ENCODE measurements at regions not wholly inside any gene's neighbourhood (a gene's known extent, or its start where the extent isn't known, plus 50 kb on each side); places are given as distances from the start of the nearest gene placed in this dataset.

GRCh38 chr6:145036848-145037567 lies 698.3 kb downstream of the EPM2A start:
- no peak overlapping the region for H3K27ac ChIP-seq
- DNase-seq (ENCODE audit: low spot score) = no peak

GRCh38 chr6:145042559-145042958 lies 692.8 kb downstream of the EPM2A start:
- TF ChIP-seq CTCF (IDR thresholded peaks at IDR 0.05) = no peak
- H3K9me3 ChIP-seq = no peaks in the 10 kb centered on the region
- DNase-seq (ENCODE audit: low spot score) = no peak
- no peaks in the 10 kb centered on the region for H3K36me3 ChIP-seq
- H3K27ac ChIP-seq = no peak overlapping the region
- H3K4me1 ChIP-seq = peaks cover 0 to 16% of the 10 kb centered on the region in 2 donors
- H3K4me3 ChIP-seq = no peak overlapping the region
- H3K27me3 ChIP-seq = no peaks in the 10 kb centered on the region

More at GRCh38 chr6:145036848-145037567, 698.3 kb downstream of the EPM2A start:
- no peaks in the 10 kb centered on the region for H3K27me3 ChIP-seq
- H3K9me3 ChIP-seq = no peaks in the 10 kb centered on the region
- peaks cover 0 to 7% of the 10 kb centered on the region in 2 donors for H3K4me1 ChIP-seq
- no peaks in the 10 kb centered on the region for H3K36me3 ChIP-seq
- no peak for TF ChIP-seq CTCF (IDR thresholded peaks at IDR 0.05)
- no peak overlapping the region for H3K4me3 ChIP-seq

GRCh38 chr6:145043926-145044500 lies 691.3 kb downstream of the EPM2A start:
- Histone ChIP-seq H3K27me3 (no peaks in the 10 kb centered on the region), H3K9me3 (no peaks in the 10 kb centered on the region), H3K27ac (peak overlapping the region in 1 of 2 donors; percentile 39), H3K4me1 (peaks cover 0 to 16% of the 10 kb centered on the region in 2 donors), H3K4me3 (no peak overlapping the region), H3K36me3 (no peaks in the 10 kb centered on the region)
- no peak for DNase-seq (ENCODE audit: low spot score)
- TF ChIP-seq CTCF (IDR thresholded peaks at IDR 0.05) = no peak

- no peaks in the 10 kb centered on the region for H3K36me3 ChIP-seq
- H3K4me1 ChIP-seq = peaks cover 0 to 16% of the 10 kb centered on the region in 2 donors
- H3K27ac ChIP-seq = peak overlapping the region in 1 of 2 donors; percentile 39
- H3K27me3 ChIP-seq = no peaks in the 10 kb centered on the region
- no peak for TF ChIP-seq CTCF (IDR thresholded peaks at IDR 0.05)
- no peak for DNase-seq (ENCODE audit: low spot score)
- no peak overlapping the region for H3K4me3 ChIP-seq
- no peaks in the 10 kb centered on the region for H3K9me3 ChIP-seq
Measured at GRCh38 chr6:145044641-145045246, 690.6 kb downstream of the EPM2A start.

GRCh38 chr6:145045582-145045981 lies 689.7 kb downstream of the EPM2A start:
- Histone ChIP-seq H3K4me3 (no peak overlapping the region), H3K27ac (no peak overlapping the region), H3K27me3 (no peaks in the 10 kb centered on the region), H3K4me1 (peaks cover 0 to 16% of the 10 kb centered on the region in 2 donors), H3K9me3 (no peaks in the 10 kb centered on the region), H3K36me3 (no peaks in the 10 kb centered on the region)
- TF ChIP-seq CTCF (IDR thresholded peaks at IDR 0.05) = no peak
- no peak for DNase-seq (ENCODE audit: low spot score)
